ENCODE measurements at regions not wholly inside any gene's neighbourhood (a gene's known extent, or its start where the extent isn't known, plus 50 kb on each side); places are given as distances from the start of the nearest gene placed in this dataset.

DNA sequence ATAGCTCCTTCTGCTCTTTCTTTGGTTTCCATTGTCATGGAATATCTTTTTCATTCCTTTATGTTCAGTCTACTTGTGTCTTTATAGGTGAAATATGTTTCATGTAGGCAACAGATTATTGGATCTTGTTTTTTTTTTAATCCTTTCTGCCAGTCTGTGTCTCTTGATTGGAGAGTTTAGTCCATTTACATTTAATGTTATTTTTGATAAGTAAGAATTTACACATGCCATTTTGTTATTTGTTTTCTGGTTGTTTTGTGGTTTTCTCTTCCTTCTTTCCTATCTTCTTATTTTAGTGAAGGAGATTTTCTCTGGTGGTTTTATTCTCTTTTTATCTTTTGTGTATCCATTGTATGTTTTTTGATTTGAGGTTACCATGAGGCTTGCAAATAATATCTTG is 52.5 kb upstream of the TAS2R16 start:
- DNase-seq (ENCODE audit: low spot score) (no peak), ATAC-seq (no peak)
- Histone ChIP-seq H3K27me3 (ENCODE audit: insufficient read depth) (no peaks in the 10 kb centered on the region), H2AFZ (no peak overlapping the region), H3K4me3 (no peak overlapping the region), H3K27ac (ENCODE audit: low read depth) (no peak overlapping the region), H3K4me1 (ENCODE audit: insufficient read depth) (no peaks in the 10 kb centered on the region), H3K36me3 (ENCODE audit: insufficient read depth) (peaks cover 10% of the 10 kb centered on the region; the same call in 1 of the 2 replicates), H4K20me1 (replicated peaks; ENCODE audit: insufficient read depth) (no peaks in the 10 kb centered on the region), H3K4me2 (no peak overlapping the region), H3K9me2 (ENCODE audit: insufficient read depth) (no peaks in the 10 kb centered on the region), H3F3A (replicated peaks; ENCODE audit: low read depth) (no peaks in the 10 kb centered on the region), H3K79me2 (replicated peaks; ENCODE audit: insufficient read depth) (no peaks in the 10 kb centered on the region)
- no peaks in the 10 kb centered on the region for H3K27me3 Mint-ChIP-seq (ENCODE audit: insufficient read depth, low read depth, poor library complexity)
- H3K27ac Mint-ChIP-seq: no peak overlapping the region
- peaks cover 25% of the 10 kb centered on the region for H3K36me3 Mint-ChIP-seq (ENCODE audit: low read depth)
- H3K9me3 Mint-ChIP-seq: peaks cover 41% of the 10 kb centered on the region
- H3K4me3 Mint-ChIP-seq: no peak overlapping the region
- TF ChIP-seq, protein P1, sequence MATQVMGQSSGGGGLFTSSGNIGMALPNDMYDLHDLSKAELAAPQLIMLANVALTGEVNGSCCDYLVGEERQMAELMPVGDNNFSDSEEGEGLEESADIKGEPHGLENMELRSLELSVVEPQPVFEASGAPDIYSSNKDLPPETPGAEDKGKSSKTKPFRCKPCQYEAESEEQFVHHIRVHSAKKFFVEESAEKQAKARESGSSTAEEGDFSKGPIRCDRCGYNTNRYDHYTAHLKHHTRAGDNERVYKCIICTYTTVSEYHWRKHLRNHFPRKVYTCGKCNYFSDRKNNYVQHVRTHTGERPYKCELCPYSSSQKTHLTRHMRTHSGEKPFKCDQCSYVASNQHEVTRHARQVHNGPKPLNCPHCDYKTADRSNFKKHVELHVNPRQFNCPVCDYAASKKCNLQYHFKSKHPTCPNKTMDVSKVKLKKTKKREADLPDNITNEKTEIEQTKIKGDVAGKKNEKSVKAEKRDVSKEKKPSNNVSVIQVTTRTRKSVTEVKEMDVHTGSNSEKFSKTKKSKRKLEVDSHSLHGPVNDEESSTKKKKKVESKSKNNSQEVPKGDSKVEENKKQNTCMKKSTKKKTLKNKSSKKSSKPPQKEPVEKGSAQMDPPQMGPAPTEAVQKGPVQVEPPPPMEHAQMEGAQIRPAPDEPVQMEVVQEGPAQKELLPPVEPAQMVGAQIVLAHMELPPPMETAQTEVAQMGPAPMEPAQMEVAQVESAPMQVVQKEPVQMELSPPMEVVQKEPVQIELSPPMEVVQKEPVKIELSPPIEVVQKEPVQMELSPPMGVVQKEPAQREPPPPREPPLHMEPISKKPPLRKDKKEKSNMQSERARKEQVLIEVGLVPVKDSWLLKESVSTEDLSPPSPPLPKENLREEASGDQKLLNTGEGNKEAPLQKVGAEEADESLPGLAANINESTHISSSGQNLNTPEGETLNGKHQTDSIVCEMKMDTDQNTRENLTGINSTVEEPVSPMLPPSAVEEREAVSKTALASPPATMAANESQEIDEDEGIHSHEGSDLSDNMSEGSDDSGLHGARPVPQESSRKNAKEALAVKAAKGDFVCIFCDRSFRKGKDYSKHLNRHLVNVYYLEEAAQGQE (IDR thresholded peaks at IDR 0.05; ENCODE audit: unreplicated experiment): no peak
- TF ChIP-seq ZNF462 (CRISPR knock-in tag; IDR thresholded peaks at IDR 0.05): no peak
- TF ChIP-seq NANOG (IDR thresholded peaks at IDR 0.05; ENCODE audit: borderline replicate concordance): no peak
- TF ChIP-seq EZH2phosphoT487 (IDR thresholded peaks at IDR 0.05; ENCODE audit: unreplicated experiment): no peak
- TF ChIP-seq EZH2 (IDR thresholded peaks at IDR 0.05; ENCODE audit: low read depth, unreplicated experiment): no peak
- TF ChIP-seq STAT1 (IDR thresholded peaks at IDR 0.05; ENCODE audit: unreplicated experiment): no peak
- TF ChIP-seq ZNF331 (CRISPR knock-in tag; IDR thresholded peaks at IDR 0.05; ENCODE audit: low read depth): no peak
- TF ChIP-seq CREB1 (CRISPR knock-in tag; IDR thresholded peaks at IDR 0.05; ENCODE audit: low read depth): no peak
- no peaks in the 10 kb centered on the region for H3K4me1 Mint-ChIP-seq
